K562 (cell line): ENCODE measurements at regions not wholly inside any gene's neighbourhood (a gene's known extent, or its start where the extent isn't known, plus 50 kb on each side); places are given as distances from the start of the nearest gene placed in this dataset.

Experiments used
- EP300 ChIP-seq: IDR thresholded peaks from 2 replicates; pipeline ENCODE4 v1.6.1; 2012; ENCODE audit warnings: low read length, improper control_type of control experiment
- ERF ChIP-seq: fragments of 450-650 bp; formaldehyde crosslinking; IDR thresholded peaks from 2 replicates; pipeline ENCODE4 v1.4.0; 2020; ENCODE audit warnings: mild to moderate bottlenecking, mixed read lengths
- KLF13 ChIP-seq: fragments of 450-650 bp; IDR thresholded peaks from 2 replicates; pipeline ENCODE4 v1.6.1; 2016; ENCODE audit warnings: missing genetic modification characterization, low read depth, mild to moderate bottlenecking, missing compliant biosample characterization, moderate library complexity, borderline replicate concordance
- MTA1 ChIP-seq: fragments of 450-650 bp; IDR thresholded peaks from 2 replicates; pipeline ENCODE4 v1.6.1; 2017; ENCODE audit warnings: borderline replicate concordance
- NFRKB ChIP-seq: fragments of 450-650 bp; IDR thresholded peaks from 2 replicates; pipeline ENCODE4 v1.6.1; 2016; ENCODE audit warnings: low read depth
- NR2C1 ChIP-seq, 2 experiments: fragments of 450-650 bp; IDR thresholded peaks; 2 replicates each; pipeline ENCODE4 v1.6.1; 2017; ENCODE audit warnings: mild to moderate bottlenecking in 2 of 2, antibody characterized with exemption in 1 of 2, inconsistent platforms in 1 of 2, missing compliant biosample characterization in 1 of 2, missing genetic modification characterization in 1 of 2
- SMAD4 ChIP-seq: fragments of 250-450 bp; sonication (Bioruptor Pico); conservative IDR thresholded peaks from 2 replicates; pipeline ENCODE4 v1.8.0; 2021; ENCODE audit warnings: inconsistent platforms, mild to moderate bottlenecking, moderate library complexity
- SOX6 ChIP-seq: fragments of 450-650 bp; IDR thresholded peaks from 2 replicates; pipeline ENCODE4 v1.6.1; 2014; ENCODE audit warnings: mild to moderate bottlenecking
- TFAP4 ChIP-seq: sonication (generic); formaldehyde crosslinking; IDR thresholded peaks from 2 replicates; pipeline ENCODE4 v1.8.0; 2022; ENCODE audit warnings: missing genetic modification reagents, mild to moderate bottlenecking, moderate library complexity, borderline replicate concordance
- THRA ChIP-seq: fragments of 450-650 bp; IDR thresholded peaks from 2 replicates; pipeline ENCODE4 v1.6.1; 2017; ENCODE audit warnings: mild to moderate bottlenecking, moderate library complexity
- ZFP30 ChIP-seq: fragments of 250-450 bp; sonication (Bioruptor Pico); IDR thresholded peaks from 2 replicates; pipeline ENCODE4 v1.8.0; 2022; ENCODE audit warnings: moderate library complexity, mild to moderate bottlenecking, inconsistent platforms, borderline replicate concordance
- ZHX1 ChIP-seq: fragments of 150-350 bp; conservative IDR thresholded peaks from 2 replicates; pipeline ENCODE4 v1.6.1; 2014; ENCODE audit warnings: low read length
- ZNF318 ChIP-seq, 2 experiments: fragments of 450-650 bp; IDR thresholded peaks; 2 replicates each; pipeline ENCODE4 v1.6.1; 2016; ENCODE audit warnings: mild to moderate bottlenecking in 2 of 2, borderline replicate concordance in 1 of 2, low read depth in 1 of 2, moderate library complexity in 1 of 2

GRCh38 chr6:849075-849506 lies 156.2 kb upstream of the EXOC2 start (continued):
- TF ChIP-seq ZNF318 (IDR thresholded peaks at IDR 0.05; ENCODE audit: borderline replicate concordance in 1 of 2, low read depth in 1 of 2) (no peak), ZHX1 (no peak), NR2C1 (IDR thresholded peaks at IDR 0.05) (no peak), NR2C1 (tag; IDR thresholded peaks at IDR 0.05) (no peak), MTA1 (no peak), KLF13 (tag) (no peak), NFRKB (no peak), EP300 (peak; percentile 23; the same call in 1 of the 2 replicates), THRA (no peak), SOX6 (peak; percentile 32; the same call in 1 of the 2 replicates), SMAD4 (CRISPR knock-in tag) (peak; percentile 48; the same call in 1 of the 2 replicates), TFAP4 (CRISPR knock-in tag) (no peak), ERF (no peak), ZFP30 (no peak)
